ENCODE measurements at regions not wholly inside any gene's neighbourhood (a gene's known extent, or its start where the extent isn't known, plus 50 kb on each side); places are given as distances from the start of the nearest gene placed in this dataset.

GRCh38 chr17:13113821-13114525 lies 96.1 kb upstream of the ELAC2 start:
- Histone ChIP-seq H2BK15ac (ENCODE audit: low read length) (no peak overlapping the region), H3K9ac (replicated peaks in 1 of 4; ENCODE audit: extremely low read depth in 1 of 4, low read depth in 3 of 4, low read length in 3 of 4) (no peak overlapping the region), H3K9me3 (ENCODE audit: insufficient read depth in 2 of 2, low read depth in 1 of 2, low read length in 1 of 2) (no peaks in the 10 kb centered on the region), H2AK5ac (ENCODE audit: low read depth, low read length) (no peak overlapping the region), H2BK20ac (ENCODE audit: low read length) (no peak overlapping the region), H3K4me3 (ENCODE audit: extremely low read depth in 1 of 4, insufficient read depth in 2 of 4, low read depth in 3 of 4, low read length in 4 of 4) (no peak overlapping the region), H4K91ac (replicated peaks; ENCODE audit: insufficient read length, low read length) (no peak overlapping the region), H2AFZ (ENCODE audit: low read length) (no peak overlapping the region), H3K4ac (replicated peaks; ENCODE audit: insufficient read length, low read depth, low read length) (no peak overlapping the region), H3K23me2 (ENCODE audit: low read depth, low read length) (peaks cover under 1% of the 10 kb centered on the region; the same call in 1 of the 2 replicates), H3K4me2 (ENCODE audit: insufficient read depth in 1 of 2, low read depth in 2 of 2, low read length in 2 of 2) (no peak overlapping the region), H3K27me3 (replicated peaks in 1 of 4; ENCODE audit: control insufficient read depth in 3 of 4, extremely low read depth in 1 of 4, insufficient read depth in 3 of 4, low read length in 3 of 4) (peaks cover 0 to 1% (median 0%) of the 10 kb centered on the region in 4 experiments; a peak in 1 of 7 replicates), H3K36me3 (ENCODE audit: control insufficient read depth in 2 of 4, insufficient read depth in 4 of 4, low read length in 3 of 4) (no peaks in the 10 kb centered on the region), H3K18ac (ENCODE audit: extremely low read depth, low read length) (no peak overlapping the region), H2BK5ac (ENCODE audit: low read depth, low read length) (no peak overlapping the region), H3K14ac (ENCODE audit: insufficient read length) (no peak overlapping the region), H2BK120ac (replicated peaks; ENCODE audit: low read depth, low read length) (no peak overlapping the region), H3K79me1 (ENCODE audit: low read depth, low read length) (no peaks in the 10 kb centered on the region), H3K4me1 (replicated peaks in 1 of 4; ENCODE audit: control insufficient read depth in 3 of 4, insufficient read depth in 4 of 4, low read length in 3 of 4) (no peaks in the 10 kb centered on the region), H3K23ac (ENCODE audit: insufficient read length) (no peak overlapping the region), H4K5ac (ENCODE audit: insufficient read length, low read depth, low read length) (no peak overlapping the region), H3K56ac (replicated peaks; ENCODE audit: insufficient read length, low read depth, low read length) (no peak overlapping the region), H4K20me1 (replicated peaks in 1 of 2; ENCODE audit: control insufficient read depth in 1 of 2, insufficient read depth in 2 of 2, low read length in 2 of 2) (no peaks in the 10 kb centered on the region), H4K8ac (ENCODE audit: extremely low read depth, insufficient read depth, low read length) (no peak overlapping the region), H3K79me2 (ENCODE audit: control insufficient read depth in 1 of 2, insufficient read depth in 2 of 2, low read length in 2 of 2) (no peaks in the 10 kb centered on the region), H2BK12ac (ENCODE audit: low read depth, low read length) (no peak overlapping the region), H3K27ac (ENCODE audit: low read depth, low read length) (no peak overlapping the region)
- 79% methylated on average over 16 of the region's 16 CpGs; no CpG with 5 or more reads in 1 of the 2 experiments for WGBS, 2 experiments (ENCODE audit: extremely low coverage in 1 of 2, insufficient coverage in 1 of 2, insufficient read length in 1 of 2, insufficient replicate concordance in 2 of 2, low coverage in 1 of 2, low lambda C conversion rate in 2 of 2, missing lambda C conversion rate in 1 of 2)
- ChIA-PET CTCF (ENCODE audit: partially characterized antibody) (interaction anchor here (0.7 to 1.9 kb wide), 15 partner anchors 9 to 662 kb away, joined by 3 to 10 read pairs (median 4); no protein-coding TSS in a partner anchor), POLR2A (ENCODE audit: partially characterized antibody) (no interaction called here)
- DNase-seq (ENCODE audit: low read depth in 1 of 2, low spot score in 2 of 2) (no peak), FAIRE-seq (no peak)
- no peak for TF ChIP-seq EP300 (IDR thresholded peaks at IDR 0.05; ENCODE audit: borderline replicate concordance in 1 of 2, low read depth in 2 of 2, low read length in 2 of 2)
- no peak for TF ChIP-seq HDAC6 (IDR thresholded peaks at IDR 0.05; ENCODE audit: low read depth, low read length)
- TF ChIP-seq CTCF (IDR thresholded peaks at IDR 0.05; ENCODE audit: control extremely low read depth in 1 of 3, insufficient read depth in 1 of 3, low read depth in 1 of 3, low read length in 3 of 3) = no peak
- TF ChIP-seq MAFK (IDR thresholded peaks at IDR 0.05; ENCODE audit: low read depth, low read length) = no peak
- TF ChIP-seq ZNF274 (IDR thresholded peaks at IDR 0.05; ENCODE audit: borderline replicate concordance, extremely low read depth, low read length) = no peak
- TF ChIP-seq TEAD4 (IDR thresholded peaks at IDR 0.05; ENCODE audit: low read depth, low read length) = no peak
- no peak for TF ChIP-seq SUZ12 (IDR thresholded peaks at IDR 0.05; ENCODE audit: low read length)
- no peak for TF ChIP-seq CREB1 (IDR thresholded peaks at IDR 0.05)
- no peak for TF ChIP-seq SIX5 (IDR thresholded peaks at IDR 0.05; ENCODE audit: low read depth, low read length)
- TF ChIP-seq PHF8 (conservative IDR thresholded peaks at IDR 0.05; ENCODE audit: low read depth, low read length) = no peak
- no peak for TF ChIP-seq KDM4A (IDR thresholded peaks at IDR 0.05; ENCODE audit: low read depth, low read length, severe bottlenecking)
